Panc1 (cell line): ENCODE measurements at regions not wholly inside any gene's neighbourhood (a gene's known extent, or its start where the extent isn't known, plus 50 kb on each side); places are given as distances from the start of the nearest gene placed in this dataset.

Source experiments
- POLR2AphosphoS5 ChIP-seq: IDR thresholded peaks from 2 replicates; pipeline ENCODE4 v1.6.1; 2012; ENCODE audit warnings: mild to moderate bottlenecking, low read depth, low read length, moderate library complexity
- REST ChIP-seq, 2 experiments: IDR thresholded peaks; 2 replicates each; pipeline ENCODE4 v1.6.1; 2011 to 2012; ENCODE audit warnings: low read depth in 2 of 2, control low read depth in 1 of 2, low read length in 1 of 2, mild to moderate bottlenecking in 1 of 2, moderate library complexity in 1 of 2; ENCODE audit not compliant: insufficient read depth in 1 of 2
- TF ChIP-seq, protein P1 (sequence below): fragments of 450-650 bp; IDR thresholded peaks from 2 replicates; pipeline ENCODE4 v1.5.1; 2017; ENCODE audit warnings: mild to moderate bottlenecking

- TF ChIP-seq, protein P1, sequence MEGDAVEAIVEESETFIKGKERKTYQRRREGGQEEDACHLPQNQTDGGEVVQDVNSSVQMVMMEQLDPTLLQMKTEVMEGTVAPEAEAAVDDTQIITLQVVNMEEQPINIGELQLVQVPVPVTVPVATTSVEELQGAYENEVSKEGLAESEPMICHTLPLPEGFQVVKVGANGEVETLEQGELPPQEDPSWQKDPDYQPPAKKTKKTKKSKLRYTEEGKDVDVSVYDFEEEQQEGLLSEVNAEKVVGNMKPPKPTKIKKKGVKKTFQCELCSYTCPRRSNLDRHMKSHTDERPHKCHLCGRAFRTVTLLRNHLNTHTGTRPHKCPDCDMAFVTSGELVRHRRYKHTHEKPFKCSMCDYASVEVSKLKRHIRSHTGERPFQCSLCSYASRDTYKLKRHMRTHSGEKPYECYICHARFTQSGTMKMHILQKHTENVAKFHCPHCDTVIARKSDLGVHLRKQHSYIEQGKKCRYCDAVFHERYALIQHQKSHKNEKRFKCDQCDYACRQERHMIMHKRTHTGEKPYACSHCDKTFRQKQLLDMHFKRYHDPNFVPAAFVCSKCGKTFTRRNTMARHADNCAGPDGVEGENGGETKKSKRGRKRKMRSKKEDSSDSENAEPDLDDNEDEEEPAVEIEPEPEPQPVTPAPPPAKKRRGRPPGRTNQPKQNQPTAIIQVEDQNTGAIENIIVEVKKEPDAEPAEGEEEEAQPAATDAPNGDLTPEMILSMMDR: no peak
- TF ChIP-seq POLR2AphosphoS5 (no peak), REST (IDR thresholded peaks at IDR 0.05; ENCODE audit: insufficient read depth in 1 of 2, low read depth in 2 of 2, low read length in 1 of 2) (no peak)
Measured at GRCh38 chr12:46493150-46493833, 120.7 kb upstream of the SLC38A2 start.
